Activated naive CD8-positive, alpha-beta T cell (primary cell): ENCODE measurements at regions not wholly inside any gene's neighbourhood (a gene's known extent, or its start where the extent isn't known, plus 50 kb on each side); places are given as distances from the start of the nearest gene placed in this dataset.

Experiments
- H3K27ac Mint-ChIP-seq: one replicate; pipeline ENCODE4 v1.8.0; 2021; ENCODE audit warnings: mixed read lengths
- H3K27me3 Mint-ChIP-seq: one replicate; pipeline ENCODE4 v1.8.0; 2021; ENCODE audit warnings: mixed read lengths
- H3K36me3 Mint-ChIP-seq: one replicate; pipeline ENCODE4 v1.8.0; 2021; ENCODE audit warnings: mixed read lengths
- H3K4me1 Mint-ChIP-seq: one replicate; pipeline ENCODE4 v1.8.0; 2021; ENCODE audit warnings: low read depth, mixed read lengths
- H3K4me3 Mint-ChIP-seq: one replicate; pipeline ENCODE4 v1.8.0; 2021; ENCODE audit warnings: mild to moderate bottlenecking, mixed read lengths
- H3K9me3 Mint-ChIP-seq: one replicate; pipeline ENCODE4 v1.8.0; 2021; ENCODE audit warnings: low read depth, mixed read lengths

- H3K27me3 Mint-ChIP-seq: no peaks in the 10 kb centered on the region
- H3K27ac Mint-ChIP-seq: no peak overlapping the region
- peaks cover 29% of the 10 kb centered on the region for H3K9me3 Mint-ChIP-seq
- no peak overlapping the region for H3K4me3 Mint-ChIP-seq
- H3K36me3 Mint-ChIP-seq: no peaks in the 10 kb centered on the region
- H3K4me1 Mint-ChIP-seq: no peaks in the 10 kb centered on the region
Measured at GRCh38 chr16:63323722-63324705, 1287.8 kb upstream of the CDH8 start.

- no peaks in the 10 kb centered on the region for H3K36me3 Mint-ChIP-seq
- no peaks in the 10 kb centered on the region for H3K4me1 Mint-ChIP-seq
- no peak overlapping the region for H3K4me3 Mint-ChIP-seq
- H3K9me3 Mint-ChIP-seq: peaks cover 26% of the 10 kb centered on the region
- H3K27me3 Mint-ChIP-seq: no peaks in the 10 kb centered on the region
- no peak overlapping the region for H3K27ac Mint-ChIP-seq
Measured at GRCh38 chr16:63323055-63323454, 1286.8 kb upstream of the CDH8 start.

GRCh38 chr16:63315229-63315628, 1279.0 kb upstream of the CDH8 start:
- Mint-ChIP-seq H3K27ac (no peak overlapping the region), H3K27me3 (no peaks in the 10 kb centered on the region), H3K4me1 (no peaks in the 10 kb centered on the region), H3K9me3 (peaks cover 10% of the 10 kb centered on the region), H3K36me3 (no peaks in the 10 kb centered on the region), H3K4me3 (no peak overlapping the region)

GRCh38 chr16:63312346-63312745, 1276.1 kb upstream of the CDH8 start:
- no peaks in the 10 kb centered on the region for H3K4me1 Mint-ChIP-seq
- H3K27me3 Mint-ChIP-seq: no peaks in the 10 kb centered on the region
- H3K4me3 Mint-ChIP-seq: no peak overlapping the region
- H3K36me3 Mint-ChIP-seq: no peaks in the 10 kb centered on the region
- H3K9me3 Mint-ChIP-seq: peaks cover 8% of the 10 kb centered on the region
- no peak overlapping the region for H3K27ac Mint-ChIP-seq

GRCh38 chr16:63311313-63311712, 1275.1 kb upstream of the CDH8 start:
- Mint-ChIP-seq H3K9me3 (peaks cover 8% of the 10 kb centered on the region), H3K4me3 (no peak overlapping the region), H3K36me3 (no peaks in the 10 kb centered on the region)

GRCh38 chr16:63302811-63303210, 1266.6 kb upstream of the CDH8 start:
- no peaks in the 10 kb centered on the region for H3K36me3 Mint-ChIP-seq
- no peaks in the 10 kb centered on the region for H3K4me1 Mint-ChIP-seq
- peaks cover 11% of the 10 kb centered on the region for H3K9me3 Mint-ChIP-seq
- H3K27me3 Mint-ChIP-seq: no peaks in the 10 kb centered on the region
- no peak overlapping the region for H3K4me3 Mint-ChIP-seq
- no peak overlapping the region for H3K27ac Mint-ChIP-seq

More at GRCh38 chr16:63311313-63311712, 1275.1 kb upstream of the CDH8 start:
- Mint-ChIP-seq H3K4me1 (no peaks in the 10 kb centered on the region), H3K27ac (no peak overlapping the region), H3K27me3 (no peaks in the 10 kb centered on the region)

GRCh38 chr16:63301349-63301748, 1265.1 kb upstream of the CDH8 start:
- no peaks in the 10 kb centered on the region for H3K27me3 Mint-ChIP-seq
- H3K27ac Mint-ChIP-seq: no peak overlapping the region
- no peaks in the 10 kb centered on the region for H3K4me1 Mint-ChIP-seq
- H3K9me3 Mint-ChIP-seq: peaks cover 11% of the 10 kb centered on the region
- no peaks in the 10 kb centered on the region for H3K36me3 Mint-ChIP-seq
- no peak overlapping the region for H3K4me3 Mint-ChIP-seq

GRCh38 chr16:63298993-63299392, 1262.8 kb upstream of the CDH8 start:
- H3K4me1 Mint-ChIP-seq: no peaks in the 10 kb centered on the region

GRCh38 chr16:63292036-63292435, 1255.8 kb upstream of the CDH8 start:
- no peak overlapping the region for H3K27ac Mint-ChIP-seq
- no peaks in the 10 kb centered on the region for H3K36me3 Mint-ChIP-seq
- H3K27me3 Mint-ChIP-seq: no peaks in the 10 kb centered on the region

More at GRCh38 chr16:63298993-63299392, 1262.8 kb upstream of the CDH8 start:
- H3K36me3 Mint-ChIP-seq: no peaks in the 10 kb centered on the region
- peaks cover 8% of the 10 kb centered on the region for H3K9me3 Mint-ChIP-seq
- H3K27ac Mint-ChIP-seq: no peak overlapping the region
- no peak overlapping the region for H3K4me3 Mint-ChIP-seq
- H3K27me3 Mint-ChIP-seq: no peaks in the 10 kb centered on the region

GRCh38 chr16:63289834-63290460, 1253.7 kb upstream of the CDH8 start:
- Mint-ChIP-seq H3K4me3 (no peak overlapping the region), H3K27ac (no peak overlapping the region), H3K36me3 (no peaks in the 10 kb centered on the region), H3K27me3 (no peaks in the 10 kb centered on the region), H3K4me1 (no peaks in the 10 kb centered on the region), H3K9me3 (peaks cover 5% of the 10 kb centered on the region)

More at GRCh38 chr16:63292036-63292435, 1255.8 kb upstream of the CDH8 start:
- Mint-ChIP-seq H3K9me3 (peaks cover 5% of the 10 kb centered on the region), H3K4me3 (no peak overlapping the region), H3K4me1 (no peaks in the 10 kb centered on the region)

- Mint-ChIP-seq H3K4me3 (no peak overlapping the region), H3K4me1 (no peaks in the 10 kb centered on the region), H3K9me3 (peaks cover 5% of the 10 kb centered on the region), H3K36me3 (no peaks in the 10 kb centered on the region), H3K27me3 (no peaks in the 10 kb centered on the region), H3K27ac (no peak overlapping the region)
Measured at GRCh38 chr16:63287401-63287800, 1251.2 kb upstream of the CDH8 start.

- H3K9me3 Mint-ChIP-seq: peaks cover 8% of the 10 kb centered on the region
- no peak overlapping the region for H3K4me3 Mint-ChIP-seq
- H3K27ac Mint-ChIP-seq: no peak overlapping the region
Measured at GRCh38 chr16:63283721-63284120, 1247.5 kb upstream of the CDH8 start.

GRCh38 chr16:63244631-63245030, 1208.4 kb upstream of the CDH8 start:
- peaks cover 5% of the 10 kb centered on the region for H3K9me3 Mint-ChIP-seq
- no peaks in the 10 kb centered on the region for H3K36me3 Mint-ChIP-seq
- no peak overlapping the region for H3K4me3 Mint-ChIP-seq
- no peaks in the 10 kb centered on the region for H3K4me1 Mint-ChIP-seq
- no peak overlapping the region for H3K27ac Mint-ChIP-seq
- H3K27me3 Mint-ChIP-seq: no peaks in the 10 kb centered on the region

More at GRCh38 chr16:63283721-63284120, 1247.5 kb upstream of the CDH8 start:
- Mint-ChIP-seq H3K4me1 (no peaks in the 10 kb centered on the region), H3K27me3 (no peaks in the 10 kb centered on the region), H3K36me3 (no peaks in the 10 kb centered on the region)

GRCh38 chr16:63241497-63242028, 1205.3 kb upstream of the CDH8 start:
- H3K4me1 Mint-ChIP-seq: no peaks in the 10 kb centered on the region
- no peak overlapping the region for H3K4me3 Mint-ChIP-seq
- H3K27ac Mint-ChIP-seq: no peak overlapping the region
- no peaks in the 10 kb centered on the region for H3K9me3 Mint-ChIP-seq
- no peaks in the 10 kb centered on the region for H3K27me3 Mint-ChIP-seq
- no peaks in the 10 kb centered on the region for H3K36me3 Mint-ChIP-seq

- no peak overlapping the region for H3K4me3 Mint-ChIP-seq
- H3K9me3 Mint-ChIP-seq: peaks cover 5% of the 10 kb centered on the region
- no peaks in the 10 kb centered on the region for H3K4me1 Mint-ChIP-seq
- H3K36me3 Mint-ChIP-seq: no peaks in the 10 kb centered on the region
- no peaks in the 10 kb centered on the region for H3K27me3 Mint-ChIP-seq
- no peak overlapping the region for H3K27ac Mint-ChIP-seq
Measured at GRCh38 chr16:63239065-63239570, 1202.9 kb upstream of the CDH8 start.
